ENCODE measurements at regions not wholly inside any gene's neighbourhood (a gene's known extent, or its start where the extent isn't known, plus 50 kb on each side); places are given as distances from the start of the nearest gene placed in this dataset.
A peak's percentile ranks its signal among the peaks of the same experiment; 100 is the strongest.

GRCh38 chr3:188037195-188037718 is 116.7 kb upstream of the LPP start:
- H3K4me1 Mint-ChIP-seq = peaks cover 17 to 25% of the 10 kb centered on the region in 2 donors
- no peak overlapping the region for H3K27ac Mint-ChIP-seq
- peaks cover 2 to 8% (median 5%) of the 10 kb centered on the region in 3 donors for H3K27me3 Mint-ChIP-seq (ENCODE audit: low read depth in 3 of 3)
- peaks cover 4 to 8% (median 5%) of the 10 kb centered on the region in 3 donors for H3K36me3 Mint-ChIP-seq
- peaks cover 0 to 4% (median 0%) of the 10 kb centered on the region in 6 donors for H3K9me3 Mint-ChIP-seq
- no peak overlapping the region for H3K4me3 Mint-ChIP-seq
- no peak for DNase-seq

- no peak overlapping the region for H3K4me3 Mint-ChIP-seq
- no peak overlapping the region for H3K27ac Mint-ChIP-seq
- H3K27me3 Mint-ChIP-seq (ENCODE audit: low read depth in 3 of 3) = peaks cover 6 to 12% (median 6%) of the 10 kb centered on the region in 3 donors
- H3K36me3 Mint-ChIP-seq = peaks cover 4 to 8% (median 7%) of the 10 kb centered on the region in 3 donors
- DNase-seq = no peak
- H3K4me1 Mint-ChIP-seq = peaks cover 22 to 33% of the 10 kb centered on the region in 2 donors
- peaks cover 0 to 4% (median 0%) of the 10 kb centered on the region in 6 donors for H3K9me3 Mint-ChIP-seq
Measured at GRCh38 chr3:188037965-188038581, 115.9 kb upstream of the LPP start.

GRCh38 chr3:188041193-188041592 is 112.8 kb upstream of the LPP start:
- Mint-ChIP-seq H3K27ac (no peak overlapping the region), H3K4me1 (peaks cover 23 to 39% of the 10 kb centered on the region in 2 donors), H3K36me3 (peaks cover 0 to 9% (median 4%) of the 10 kb centered on the region in 3 donors), H3K4me3 (peak overlapping the region; percentile 12 to 55 (median 44)), H3K27me3 (ENCODE audit: low read depth in 3 of 3) (peaks cover 5 to 12% (median 6%) of the 10 kb centered on the region in 3 donors), H3K9me3 (peaks cover 0 to 3% (median 0%) of the 10 kb centered on the region in 6 donors)
- DNase-seq = peak; percentile 49 to 65 (median 52)

- peaks cover 0 to 9% (median 4%) of the 10 kb centered on the region in 3 donors for H3K36me3 Mint-ChIP-seq
- no peak for DNase-seq
- H3K4me1 Mint-ChIP-seq = peaks cover 23 to 39% of the 10 kb centered on the region in 2 donors
- no peak overlapping the region for H3K4me3 Mint-ChIP-seq
- peaks cover 5 to 12% (median 6%) of the 10 kb centered on the region in 3 donors for H3K27me3 Mint-ChIP-seq (ENCODE audit: low read depth in 3 of 3)
- H3K27ac Mint-ChIP-seq = no peak overlapping the region
- H3K9me3 Mint-ChIP-seq = peaks cover 0 to 3% (median 0%) of the 10 kb centered on the region in 6 donors
Measured at GRCh38 chr3:188041895-188042294, 112.1 kb upstream of the LPP start.

- Mint-ChIP-seq H3K36me3 (peaks cover 0 to 9% (median 4%) of the 10 kb centered on the region in 3 donors), H3K27ac (no peak overlapping the region), H3K4me3 (no peak overlapping the region), H3K9me3 (peaks cover 0 to 3% (median 0%) of the 10 kb centered on the region in 6 donors), H3K27me3 (ENCODE audit: low read depth in 3 of 3) (peaks cover 5 to 12% (median 6%) of the 10 kb centered on the region in 3 donors), H3K4me1 (peaks cover 23 to 39% of the 10 kb centered on the region in 2 donors)
- no peak for DNase-seq
Measured at GRCh38 chr3:188042466-188042865, 111.5 kb upstream of the LPP start.

- Mint-ChIP-seq H3K4me1 (peaks cover 23 to 39% of the 10 kb centered on the region in 2 donors), H3K27ac (no peak overlapping the region), H3K27me3 (ENCODE audit: low read depth in 3 of 3) (peaks cover 5 to 9% (median 6%) of the 10 kb centered on the region in 3 donors), H3K36me3 (peaks cover 0 to 9% (median 4%) of the 10 kb centered on the region in 3 donors), H3K9me3 (peaks cover 0 to 3% (median 0%) of the 10 kb centered on the region in 6 donors), H3K4me3 (no peak overlapping the region)
- no peak for DNase-seq
Measured at GRCh38 chr3:188043891-188044290, 110.1 kb upstream of the LPP start.

- Mint-ChIP-seq H3K36me3 (peaks cover 0 to 9% (median 0%) of the 10 kb centered on the region in 3 donors), H3K9me3 (peaks cover 0 to 3% (median 0%) of the 10 kb centered on the region in 6 donors), H3K27ac (no peak overlapping the region), H3K4me1 (peaks cover 29 to 43% of the 10 kb centered on the region in 2 donors), H3K4me3 (no peak overlapping the region), H3K27me3 (ENCODE audit: low read depth in 3 of 3) (peaks cover 8 to 14% (median 8%) of the 10 kb centered on the region in 3 donors)
- DNase-seq = no peak
Measured at GRCh38 chr3:188046561-188047211, 107.3 kb upstream of the LPP start.

- H3K27ac Mint-ChIP-seq = no peak overlapping the region
- peaks cover 5 to 14% (median 8%) of the 10 kb centered on the region in 3 donors for H3K27me3 Mint-ChIP-seq (ENCODE audit: low read depth in 3 of 3)
- H3K9me3 Mint-ChIP-seq = no peaks in the 10 kb centered on the region
- H3K36me3 Mint-ChIP-seq = peaks cover 0 to 6% (median 0%) of the 10 kb centered on the region in 3 donors
- no peak for DNase-seq
- H3K4me3 Mint-ChIP-seq = no peak overlapping the region
- H3K4me1 Mint-ChIP-seq = peaks cover 23 to 34% of the 10 kb centered on the region in 2 donors
Measured at GRCh38 chr3:188047536-188047935, 106.4 kb upstream of the LPP start.

GRCh38 chr3:188049606-188050530 is 104.1 kb upstream of the LPP start:
- Mint-ChIP-seq H3K4me1 (peaks cover 20 to 34% of the 10 kb centered on the region in 2 donors), H3K4me3 (peak overlapping the region; percentile 6 to 52 (median 46)), H3K27me3 (ENCODE audit: low read depth in 3 of 3) (peaks cover 5 to 11% (median 6%) of the 10 kb centered on the region in 3 donors), H3K27ac (peak overlapping the region in 2 of 6 donors; percentile 10 to 33), H3K36me3 (no peaks in the 10 kb centered on the region), H3K9me3 (no peaks in the 10 kb centered on the region)
- DNase-seq = peak; percentile 19 to 28 (median 22)

GRCh38 chr3:188051801-188052168 is 102.2 kb upstream of the LPP start:
- no peak for DNase-seq
- Mint-ChIP-seq H3K36me3 (no peaks in the 10 kb centered on the region), H3K9me3 (no peaks in the 10 kb centered on the region), H3K27ac (no peak overlapping the region), H3K4me1 (peaks cover 20 to 34% of the 10 kb centered on the region in 2 donors), H3K27me3 (ENCODE audit: low read depth in 3 of 3) (peaks cover 6 to 11% (median 8%) of the 10 kb centered on the region in 3 donors), H3K4me3 (no peak overlapping the region)

- no peak overlapping the region for H3K4me3 Mint-ChIP-seq
Measured at GRCh38 chr3:188052169-188053035, 101.6 kb upstream of the LPP start.

GRCh38 chr3:188053036-188053340 is 101.0 kb upstream of the LPP start:
- H3K4me1 Mint-ChIP-seq = peaks cover 20 to 34% of the 10 kb centered on the region in 2 donors
- H3K36me3 Mint-ChIP-seq = no peaks in the 10 kb centered on the region
- no peak for DNase-seq
- peak overlapping the region in 1 of 6 donors; percentile 5 for H3K27ac Mint-ChIP-seq
- H3K27me3 Mint-ChIP-seq (ENCODE audit: low read depth in 3 of 3) = peaks cover 6 to 11% (median 8%) of the 10 kb centered on the region in 3 donors
- H3K9me3 Mint-ChIP-seq = no peaks in the 10 kb centered on the region
- H3K4me3 Mint-ChIP-seq = no peak overlapping the region

More at GRCh38 chr3:188052169-188053035, 101.6 kb upstream of the LPP start:
- peaks cover 6 to 11% (median 8%) of the 10 kb centered on the region in 3 donors for H3K27me3 Mint-ChIP-seq (ENCODE audit: low read depth in 3 of 3)
- H3K4me1 Mint-ChIP-seq = peaks cover 20 to 34% of the 10 kb centered on the region in 2 donors
- H3K27ac Mint-ChIP-seq = peak overlapping the region in 1 of 6 donors; percentile 5
- no peak for DNase-seq
- H3K36me3 Mint-ChIP-seq = no peaks in the 10 kb centered on the region
- no peaks in the 10 kb centered on the region for H3K9me3 Mint-ChIP-seq

All from immature natural killer cell (primary cell).